Calu3 (cell line): ENCODE measurements at regions not wholly inside any gene's neighbourhood (a gene's known extent, or its start where the extent isn't known, plus 50 kb on each side); places are given as distances from the start of the nearest gene placed in this dataset.

ENCODE experiments used
- BruUV-seq: library from RNA; stranded (reverse); fragments of 400-500 nt; replicated peaks from 2 replicates; lab custom pipeline; 2021; lab: Mats Ljungman, UMichigan
- CTCF ChIA-PET: fragments of 300-600 bp; sonication (Branson Sonifier 250); formaldehyde crosslinking; loops from one replicate; lab custom pipeline; 2022; ENCODE audit warnings: antibody characterized with exemption; lab: Charles Lee
- DNase-seq: peaks from one replicate; pipeline ENCODE4 v3.0.0; 2022
- H3K27ac Mint-ChIP-seq: one replicate; pipeline ENCODE4 v1.8.0; 2022; ENCODE audit warnings: mixed read lengths; ENCODE audit not compliant: unreplicated experiment
- H3K27me3 Mint-ChIP-seq: one replicate; pipeline ENCODE4 v1.8.0; 2022; ENCODE audit warnings: mixed read lengths; ENCODE audit not compliant: unreplicated experiment
- H3K36me3 Mint-ChIP-seq: one replicate; pipeline ENCODE4 v1.8.0; 2022; ENCODE audit warnings: mild to moderate bottlenecking, moderate library complexity, mixed read lengths; ENCODE audit not compliant: insufficient read depth, unreplicated experiment
- H3K4me1 Mint-ChIP-seq: one replicate; pipeline ENCODE4 v1.8.0; 2022; ENCODE audit warnings: mild to moderate bottlenecking, low read depth, mixed read lengths; ENCODE audit not compliant: unreplicated experiment
- H3K4me3 Mint-ChIP-seq: one replicate; pipeline ENCODE4 v1.8.0; 2022; ENCODE audit warnings: mild to moderate bottlenecking, low read depth, moderate library complexity, mixed read lengths; ENCODE audit not compliant: unreplicated experiment
- H3K9me3 Mint-ChIP-seq: one replicate; pipeline ENCODE4 v1.8.0; 2022; ENCODE audit warnings: low read depth, mixed read lengths; ENCODE audit not compliant: unreplicated experiment
- CTCF ChIP-seq: fragments of 200-600 bp; IDR thresholded peaks from one replicate; pipeline ENCODE4 v1.8.0; 2022; ENCODE audit warnings: antibody characterized with exemption; ENCODE audit not compliant: unreplicated experiment
- intact Hi-C: fragments of 100-400 bp; cut with micrococcal nuclease; formaldehyde crosslinking; loops from one replicate; pipeline ENCODE4 v1.10.0; 2022; ENCODE audit not compliant: unreplicated experiment

- no peak for DNase-seq
- TF ChIP-seq CTCF = no peak
- Mint-ChIP-seq H3K36me3 (no peaks in the 10 kb centered on the region), H3K4me3 (no peak overlapping the region), H3K4me1 (no peaks in the 10 kb centered on the region), H3K9me3 (no peaks in the 10 kb centered on the region), H3K27ac (no peak overlapping the region), H3K27me3 (no peaks in the 10 kb centered on the region)
- no TSS peak for BruUV-seq
- CTCF ChIA-PET = no interaction called here
- intact Hi-C loops = no loop called here
Observed at GRCh38 chr6:139639507-139639906, 265.1 kb upstream of the CITED2 start.

GRCh38 chr6:139638179-139638941 lies 263.9 kb upstream of the CITED2 start:
- TF ChIP-seq CTCF = no peak
- no peak overlapping the region for H3K27ac Mint-ChIP-seq
- intact Hi-C loops = no loop called here

GRCh38 chr6:139637766-139638165 lies 263.3 kb upstream of the CITED2 start:
- Mint-ChIP-seq H3K4me3 (no peak overlapping the region), H3K27me3 (no peaks in the 10 kb centered on the region), H3K4me1 (no peaks in the 10 kb centered on the region), H3K36me3 (no peaks in the 10 kb centered on the region), H3K27ac (no peak overlapping the region), H3K9me3 (no peaks in the 10 kb centered on the region)
- no peak for DNase-seq
- BruUV-seq = no TSS peak
- intact Hi-C loops = no loop called here
- CTCF ChIA-PET = no interaction called here
- no peak for TF ChIP-seq CTCF

More at GRCh38 chr6:139638179-139638941, 263.9 kb upstream of the CITED2 start:
- no peaks in the 10 kb centered on the region for H3K36me3 Mint-ChIP-seq
- CTCF ChIA-PET = no interaction called here
- no peaks in the 10 kb centered on the region for H3K27me3 Mint-ChIP-seq
- H3K4me3 Mint-ChIP-seq = no peak overlapping the region
- DNase-seq = no peak
- BruUV-seq = no TSS peak
- H3K4me1 Mint-ChIP-seq = no peaks in the 10 kb centered on the region
- H3K9me3 Mint-ChIP-seq = no peaks in the 10 kb centered on the region

- Mint-ChIP-seq H3K4me3 (no peak overlapping the region), H3K27me3 (no peaks in the 10 kb centered on the region), H3K36me3 (no peaks in the 10 kb centered on the region), H3K27ac (no peak overlapping the region), H3K4me1 (no peaks in the 10 kb centered on the region), H3K9me3 (no peaks in the 10 kb centered on the region)
- no peak for TF ChIP-seq CTCF
- BruUV-seq = no TSS peak
- no peak for DNase-seq
- intact Hi-C loops = no loop called here
- CTCF ChIA-PET = no interaction called here
Observed at GRCh38 chr6:139636391-139636790, 261.9 kb upstream of the CITED2 start.
